Tibial nerve (tissue), 4 donors: ENCODE measurements at regions not wholly inside any gene's neighbourhood (a gene's known extent, or its start where the extent isn't known, plus 50 kb on each side); places are given as distances from the start of the nearest gene placed in this dataset.

ENCODE experiments used
- EP300 ChIP-seq, 2 donors: sonication (generic); formaldehyde crosslinking; IDR thresholded peaks; one replicate each; pipeline ENCODE4 v1.6.1; 2017; ENCODE audit warnings: antibody characterized with exemption in 2 of 2, mild to moderate bottlenecking in 1 of 2
- POLR2A ChIP-seq, 2 donors: fragments of 450-650 bp; IDR thresholded peaks; one replicate each; pipeline ENCODE4 v1.6.1; 2017; ENCODE audit warnings: antibody characterized with exemption in 2 of 2, mild to moderate bottlenecking in 2 of 2, moderate library complexity in 2 of 2
- TF ChIP-seq, protein P1 (sequence below), 5 experiments: fragments of 200-600 bp in 3 of 5; fragments of 450-650 bp in 2 of 5; sonication (generic) in 3 of 5; IDR thresholded peaks; one replicate each; pipeline ENCODE4 v1.5.1; 2016 to 2019; ENCODE audit warnings: antibody characterized with exemption in 5 of 5, mild to moderate bottlenecking in 3 of 5, moderate library complexity in 2 of 5

DNA sequence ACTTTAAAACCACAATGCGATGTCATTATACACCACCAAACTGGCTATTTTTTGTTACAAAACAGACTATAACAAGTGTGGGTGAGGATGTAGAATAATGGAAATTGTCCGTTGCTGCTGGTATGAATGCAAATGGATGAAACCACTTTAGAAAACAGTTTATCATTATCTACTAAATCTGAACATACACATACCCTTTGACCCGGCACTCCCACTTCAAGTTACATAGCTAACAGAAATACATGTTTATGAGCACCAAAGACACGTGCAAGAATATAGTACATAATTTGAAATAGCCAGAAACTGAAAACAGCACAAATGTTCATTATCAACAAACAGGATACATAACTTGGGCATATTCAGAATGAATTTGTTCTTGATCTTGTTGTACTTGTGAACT lies 206.4 kb upstream of the CHAC2 start:
- TF ChIP-seq, protein P1, sequence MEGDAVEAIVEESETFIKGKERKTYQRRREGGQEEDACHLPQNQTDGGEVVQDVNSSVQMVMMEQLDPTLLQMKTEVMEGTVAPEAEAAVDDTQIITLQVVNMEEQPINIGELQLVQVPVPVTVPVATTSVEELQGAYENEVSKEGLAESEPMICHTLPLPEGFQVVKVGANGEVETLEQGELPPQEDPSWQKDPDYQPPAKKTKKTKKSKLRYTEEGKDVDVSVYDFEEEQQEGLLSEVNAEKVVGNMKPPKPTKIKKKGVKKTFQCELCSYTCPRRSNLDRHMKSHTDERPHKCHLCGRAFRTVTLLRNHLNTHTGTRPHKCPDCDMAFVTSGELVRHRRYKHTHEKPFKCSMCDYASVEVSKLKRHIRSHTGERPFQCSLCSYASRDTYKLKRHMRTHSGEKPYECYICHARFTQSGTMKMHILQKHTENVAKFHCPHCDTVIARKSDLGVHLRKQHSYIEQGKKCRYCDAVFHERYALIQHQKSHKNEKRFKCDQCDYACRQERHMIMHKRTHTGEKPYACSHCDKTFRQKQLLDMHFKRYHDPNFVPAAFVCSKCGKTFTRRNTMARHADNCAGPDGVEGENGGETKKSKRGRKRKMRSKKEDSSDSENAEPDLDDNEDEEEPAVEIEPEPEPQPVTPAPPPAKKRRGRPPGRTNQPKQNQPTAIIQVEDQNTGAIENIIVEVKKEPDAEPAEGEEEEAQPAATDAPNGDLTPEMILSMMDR (IDR thresholded peaks at IDR 0.05), result no peak
- TF ChIP-seq POLR2A (IDR thresholded peaks at IDR 0.05) (no peak), EP300 (IDR thresholded peaks at IDR 0.05) (no peak)
